DND-41 (cell line): ENCODE measurements at regions not wholly inside any gene's neighbourhood (a gene's known extent, or its start where the extent isn't known, plus 50 kb on each side); places are given as distances from the start of the nearest gene placed in this dataset.

ENCODE experiments used
- ATAC-seq: fragments of 200-7000 bp; cut with Tn5 transposase; 3 replicates; pipeline ENCODE4 v1.9.1; 2021; ENCODE audit warnings: low read depth; ENCODE audit not compliant: insufficient read depth
- DNase-seq: peaks from one replicate; pipeline ENCODE4 v3.0.0-alpha.2; 2020
- H2AFZ ChIP-seq: 2 replicates; pipeline ENCODE4 v1.6.0; 2012; ENCODE audit warnings: low read depth, low read length
- H3K27ac ChIP-seq: 2 replicates; pipeline ENCODE4 v1.5.1; 2012; ENCODE audit warnings: low read length, inconsistent platforms
- H3K27me3 ChIP-seq: fragments of 200-600 bp; sonication (generic); 2 replicates; pipeline ENCODE4 v1.6.0; 2012; ENCODE audit warnings: low read length, mild to moderate bottlenecking, inconsistent platforms; ENCODE audit not compliant: insufficient read depth, poor library complexity
- H3K36me3 ChIP-seq: 2 replicates; pipeline ENCODE4 v1.5.1; 2012; ENCODE audit warnings: low read length, inconsistent platforms; ENCODE audit not compliant: insufficient read depth
- H3K4me1 ChIP-seq: 2 replicates; pipeline ENCODE4 v1.5.1; 2012; ENCODE audit warnings: mild to moderate bottlenecking, low read length; ENCODE audit not compliant: insufficient read depth
- H3K4me2 ChIP-seq: 2 replicates; pipeline ENCODE4 v1.6.0; 2012; ENCODE audit warnings: mild to moderate bottlenecking, moderate library complexity, low read length, inconsistent platforms; ENCODE audit not compliant: insufficient read depth
- H3K4me3 ChIP-seq, 2 experiments: fragments of 200-600 bp in 1 of 2; shearing (Covaris generic) in 1 of 2; 2 replicates each; pipeline ENCODE4 v1.5.1; 2012 to 2016; ENCODE audit warnings: inconsistent platforms in 2 of 2, low read length in 2 of 2, mild to moderate bottlenecking in 2 of 2, low read depth in 1 of 2, moderate library complexity in 1 of 2
- H3K79me2 ChIP-seq: 2 replicates; pipeline ENCODE4 v1.6.0; 2012; ENCODE audit warnings: low read length, inconsistent platforms; ENCODE audit not compliant: insufficient read depth
- H3K9ac ChIP-seq: 2 replicates; pipeline ENCODE4 v1.6.0; 2012; ENCODE audit warnings: low read depth, mild to moderate bottlenecking, inconsistent platforms, low read length, moderate library complexity
- H3K9me3 ChIP-seq: 2 replicates; pipeline ENCODE4 v1.5.1; 2012; ENCODE audit warnings: low read length, moderate library complexity, mild to moderate bottlenecking, inconsistent platforms; ENCODE audit not compliant: insufficient read depth, severe bottlenecking
- H4K20me1 ChIP-seq: 2 replicates; pipeline ENCODE4 v1.6.0; 2012; ENCODE audit warnings: low read length; ENCODE audit not compliant: insufficient read depth
- EZH2 ChIP-seq: IDR thresholded peaks from 3 replicates; pipeline ENCODE4 v1.6.1; 2012; ENCODE audit warnings: borderline replicate concordance, low read depth, mild to moderate bottlenecking, moderate library complexity, low read length, inconsistent platforms; ENCODE audit not compliant: severe bottlenecking
- TF ChIP-seq, protein P1 (sequence below): IDR thresholded peaks from 2 replicates; pipeline ENCODE4 v1.5.1; 2012; ENCODE audit warnings: borderline replicate concordance, low read length, moderate library complexity, mild to moderate bottlenecking; ENCODE audit not compliant: poor library complexity, severe bottlenecking; ENCODE audit errors: extremely low read depth

DNA sequence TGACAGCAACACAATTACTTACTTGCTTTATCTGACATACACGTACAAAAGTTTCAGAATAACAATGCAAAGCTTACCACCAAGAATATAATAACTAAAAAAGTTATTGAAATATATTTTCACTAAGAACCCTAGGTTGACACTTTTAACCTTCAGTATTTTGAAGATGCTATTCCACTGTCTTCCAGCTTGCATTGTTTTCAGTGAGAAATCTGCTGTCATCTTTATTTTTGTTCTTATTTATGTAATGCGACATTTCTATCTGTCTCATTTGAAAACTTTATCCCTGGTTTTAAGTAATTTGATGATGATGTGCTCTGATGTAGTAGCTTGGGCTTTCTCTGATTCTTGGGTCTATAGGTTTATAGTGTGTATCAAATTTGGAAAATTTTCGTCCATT, 165.0 kb upstream of the SMIM21 start:
- no peaks in the 10 kb centered on the region for H3K36me3 ChIP-seq
- no peak overlapping the region for H3K4me2 ChIP-seq
- no peaks in the 10 kb centered on the region for H3K79me2 ChIP-seq
- no peak overlapping the region for H3K27ac ChIP-seq
- no peak overlapping the region for H3K9ac ChIP-seq
- TF ChIP-seq, protein P1, sequence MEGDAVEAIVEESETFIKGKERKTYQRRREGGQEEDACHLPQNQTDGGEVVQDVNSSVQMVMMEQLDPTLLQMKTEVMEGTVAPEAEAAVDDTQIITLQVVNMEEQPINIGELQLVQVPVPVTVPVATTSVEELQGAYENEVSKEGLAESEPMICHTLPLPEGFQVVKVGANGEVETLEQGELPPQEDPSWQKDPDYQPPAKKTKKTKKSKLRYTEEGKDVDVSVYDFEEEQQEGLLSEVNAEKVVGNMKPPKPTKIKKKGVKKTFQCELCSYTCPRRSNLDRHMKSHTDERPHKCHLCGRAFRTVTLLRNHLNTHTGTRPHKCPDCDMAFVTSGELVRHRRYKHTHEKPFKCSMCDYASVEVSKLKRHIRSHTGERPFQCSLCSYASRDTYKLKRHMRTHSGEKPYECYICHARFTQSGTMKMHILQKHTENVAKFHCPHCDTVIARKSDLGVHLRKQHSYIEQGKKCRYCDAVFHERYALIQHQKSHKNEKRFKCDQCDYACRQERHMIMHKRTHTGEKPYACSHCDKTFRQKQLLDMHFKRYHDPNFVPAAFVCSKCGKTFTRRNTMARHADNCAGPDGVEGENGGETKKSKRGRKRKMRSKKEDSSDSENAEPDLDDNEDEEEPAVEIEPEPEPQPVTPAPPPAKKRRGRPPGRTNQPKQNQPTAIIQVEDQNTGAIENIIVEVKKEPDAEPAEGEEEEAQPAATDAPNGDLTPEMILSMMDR, result no peak
- TF ChIP-seq EZH2, result no peak
- ATAC-seq, result no peak
- no peaks in the 10 kb centered on the region for H4K20me1 ChIP-seq
- no peaks in the 10 kb centered on the region for H3K4me1 ChIP-seq
- no peak overlapping the region for H3K4me3 ChIP-seq
- DNase-seq, result no peak
- no peaks in the 10 kb centered on the region for H3K27me3 ChIP-seq
- no peak overlapping the region for H2AFZ ChIP-seq
- H3K9me3 ChIP-seq, result peaks cover 16% of the 10 kb centered on the region

DNA sequence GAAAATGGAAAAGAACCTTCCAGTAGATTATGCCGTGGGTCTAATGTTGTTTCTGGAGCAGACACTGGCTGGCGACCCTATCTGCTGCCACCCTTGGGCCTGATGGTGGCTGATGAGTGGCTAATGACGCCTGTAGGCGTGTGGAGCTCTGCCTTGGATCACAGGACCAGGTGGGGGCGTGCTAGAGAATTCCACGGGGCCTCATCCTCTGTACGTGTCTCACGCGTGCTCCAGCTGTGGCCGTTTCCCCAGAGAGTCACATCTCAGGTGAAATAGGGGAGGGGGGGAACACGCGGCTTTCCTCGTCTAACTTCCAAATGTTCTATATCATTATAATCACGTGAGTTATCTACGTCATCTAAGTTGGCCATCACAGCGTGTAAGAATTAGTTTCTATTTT, 160.9 kb upstream of the SMIM21 start:
- Histone ChIP-seq H3K4me3 (no peak overlapping the region), H3K27me3 (peaks cover 4% of the 10 kb centered on the region), H3K4me1 (no peaks in the 10 kb centered on the region), H3K36me3 (no peaks in the 10 kb centered on the region), H3K4me2 (no peak overlapping the region), H3K9me3 (peaks cover 13% of the 10 kb centered on the region), H3K27ac (no peak overlapping the region), H3K79me2 (no peaks in the 10 kb centered on the region), H4K20me1 (no peaks in the 10 kb centered on the region), H3K9ac (no peak overlapping the region), H2AFZ (no peak overlapping the region; the same call in 1 of the 2 replicates)
- ATAC-seq (no peak), DNase-seq (no peak)
- TF ChIP-seq, protein P1, result no peak
- no peak for TF ChIP-seq EZH2

DNA sequence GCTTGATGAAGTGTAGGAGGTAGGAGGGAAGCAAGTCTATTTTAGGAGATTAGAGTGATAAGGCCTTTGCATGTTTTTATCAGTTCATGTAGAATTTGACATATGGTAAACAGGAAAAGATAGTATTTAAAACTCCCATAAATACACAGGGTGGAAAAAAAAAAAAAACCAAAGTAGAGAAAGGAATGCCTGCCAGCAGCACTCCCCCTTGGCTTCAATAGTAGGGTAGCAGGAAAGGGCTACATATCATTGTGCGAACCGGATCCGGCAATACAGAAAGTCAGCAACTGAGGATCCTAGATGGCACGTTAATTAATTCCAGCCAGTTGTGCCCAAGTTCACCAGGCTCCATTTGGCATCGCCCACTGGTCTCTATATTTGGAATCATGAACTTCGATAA, 159.6 kb upstream of the SMIM21 start:
- peaks cover 4% of the 10 kb centered on the region for H3K27me3 ChIP-seq
- H3K9me3 ChIP-seq, result peaks cover under 1% of the 10 kb centered on the region
- H3K36me3 ChIP-seq, result no peaks in the 10 kb centered on the region
- TF ChIP-seq EZH2, result no peak
- TF ChIP-seq, protein P1, result no peak
- no peak overlapping the region for H2AFZ ChIP-seq
- ATAC-seq, result no peak
- no peaks in the 10 kb centered on the region for H3K79me2 ChIP-seq
- H4K20me1 ChIP-seq, result no peaks in the 10 kb centered on the region
- no peaks in the 10 kb centered on the region for H3K4me1 ChIP-seq
- H3K4me2 ChIP-seq, result no peak overlapping the region
- H3K9ac ChIP-seq, result no peak overlapping the region
- DNase-seq, result no peak
- no peak overlapping the region for H3K4me3 ChIP-seq
- H3K27ac ChIP-seq, result no peak overlapping the region
